ENCODE measurements at regions not wholly inside any gene's neighbourhood (a gene's known extent, or its start where the extent isn't known, plus 50 kb on each side); places are given as distances from the start of the nearest gene placed in this dataset.

GRCh38 chr4:16290681-16291420 lies 64.6 kb upstream of the TAPT1 start:
- no peak for DNase-seq
- intact Hi-C loops (cut with DNase I), result loop anchor here in 1 of 2 donors (5.0 kb wide), 4 partner anchors 151 to 1176 kb away; no protein-coding TSS in a partner anchor
- ATAC-seq, result no peak

DNA sequence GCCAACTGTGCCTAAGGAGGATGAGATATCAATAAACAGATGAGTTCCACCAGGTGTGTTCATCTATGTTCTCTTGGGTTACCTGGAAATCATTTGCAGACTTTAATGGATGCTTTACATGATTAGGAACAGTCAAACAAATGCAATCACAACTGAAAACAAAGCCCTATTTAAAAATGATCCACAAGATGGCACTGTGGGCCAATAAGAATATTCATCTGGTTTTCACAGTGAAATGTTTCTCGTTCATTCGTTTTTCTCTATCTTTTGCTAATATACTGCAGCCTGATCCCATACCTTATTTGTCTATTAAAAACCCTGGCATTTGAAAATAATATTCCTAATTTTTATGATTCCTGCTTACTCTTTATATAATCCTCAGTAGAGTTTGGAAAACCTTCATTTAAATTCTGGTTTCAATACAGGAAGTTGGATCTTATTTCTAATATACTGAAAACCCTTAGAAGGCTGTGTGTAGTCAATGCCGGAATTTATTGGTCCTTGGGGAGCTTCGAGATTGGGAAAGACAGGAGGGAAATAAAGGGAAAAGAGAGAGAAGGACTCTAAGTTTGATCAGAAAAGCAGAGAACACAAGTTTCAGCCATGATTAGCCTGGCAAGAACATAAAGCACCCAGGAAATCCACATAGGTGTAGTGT lies 63.8 kb upstream of the TAPT1 start:
- ATAC-seq (no peak), DNase-seq (no peak)
- intact Hi-C loops (cut with DNase I), result loop anchor here (5.0 to 10.0 kb wide), 5 partner anchors 152 to 1177 kb away; no protein-coding TSS in a partner anchor

DNA sequence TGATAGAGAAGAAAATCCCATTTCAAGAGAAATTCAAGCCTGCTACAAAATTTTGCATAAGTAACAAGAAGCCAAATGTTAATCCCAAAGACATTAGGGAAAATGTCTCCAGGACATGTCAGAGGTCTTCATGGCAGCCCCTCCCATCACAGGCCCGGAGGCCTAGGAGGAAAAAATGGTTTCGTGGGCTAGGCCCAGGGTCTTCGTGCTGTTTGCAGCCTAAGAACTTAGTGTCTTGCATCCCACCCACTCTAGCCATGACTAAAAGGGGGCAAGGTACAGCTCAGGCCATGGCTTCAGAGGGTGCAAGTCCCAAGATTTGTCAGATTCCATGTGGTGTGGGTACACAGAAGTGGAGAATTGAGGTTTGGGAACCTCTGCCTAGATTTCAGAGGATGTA lies 57.8 kb upstream of the TAPT1 start:
- intact Hi-C loops (cut with DNase I), result loop anchor here in 1 of 2 donors (10.0 kb wide), 1 partner anchor 161 kb away; no protein-coding TSS in a partner anchor
- ATAC-seq (no peak), DNase-seq (no peak)

DNA sequence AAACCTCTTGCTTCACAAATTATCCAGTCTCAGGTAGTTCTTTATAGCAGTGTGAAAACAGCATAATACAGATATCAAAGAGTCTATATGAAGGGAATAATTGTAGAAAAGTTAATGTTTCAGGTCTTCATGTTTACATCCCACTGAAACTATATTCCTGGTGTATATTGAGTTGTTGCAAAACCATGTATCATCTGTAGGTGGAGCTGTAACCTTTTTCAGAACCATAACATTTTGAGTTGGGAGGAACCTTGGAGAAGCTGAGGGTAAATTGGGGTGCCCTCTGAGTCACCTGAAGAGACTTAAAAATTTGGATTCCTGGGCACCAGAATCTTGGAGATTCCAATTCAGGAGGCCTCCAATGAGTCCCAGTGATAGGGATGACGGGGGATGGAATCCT lies 51.9 kb upstream of the TAPT1 start:
- DNase-seq (no peak), ATAC-seq (no peak)
- intact Hi-C loops (cut with DNase I), result no loop called here

All from left cardiac atrium (tissue), 4 donors.